H7 (cell line): ENCODE measurements at regions not wholly inside any gene's neighbourhood (a gene's known extent, or its start where the extent isn't known, plus 50 kb on each side); places are given as distances from the start of the nearest gene placed in this dataset.
A peak's percentile ranks its signal among the peaks of the same experiment; 100 is the strongest.

ENCODE experiments used
- DNase-seq: peaks from one replicate; pipeline ENCODE4 v3.0.0; 2012
- H3K27me3 ChIP-seq: 2 replicates; pipeline ENCODE4 v1.6.0; 2011; ENCODE audit warnings: mild to moderate bottlenecking, low read length; ENCODE audit not compliant: control insufficient read depth, insufficient read depth
- H3K36me3 ChIP-seq: replicated peaks from 2 replicates; pipeline ENCODE4 v1.5.1; 2011; ENCODE audit warnings: low read length; ENCODE audit not compliant: control insufficient read depth, insufficient read depth
- H3K4me3 ChIP-seq: 2 replicates; pipeline ENCODE4 v1.5.1; 2011; ENCODE audit warnings: low read depth, mild to moderate bottlenecking, control low read depth, low read length, moderate library complexity; ENCODE audit not compliant: insufficient read depth

- no peaks in the 10 kb centered on the region for H3K36me3 ChIP-seq
These were observed 291.7 kb downstream of the TCF7L2 start for GRCh38 chr10:113241599-113242360.

GRCh38 chr10:113243311-113243710 is 293.3 kb downstream of the TCF7L2 start:
- DNase-seq = no peak
- H3K36me3 ChIP-seq = no peaks in the 10 kb centered on the region
- no peaks in the 10 kb centered on the region for H3K27me3 ChIP-seq
- H3K4me3 ChIP-seq = no peak overlapping the region

More at GRCh38 chr10:113241599-113242360, 291.7 kb downstream of the TCF7L2 start:
- DNase-seq = no peak
- H3K4me3 ChIP-seq = no peak overlapping the region
- no peaks in the 10 kb centered on the region for H3K27me3 ChIP-seq

- H3K36me3 ChIP-seq = no peaks in the 10 kb centered on the region
- no peak for DNase-seq
- no peaks in the 10 kb centered on the region for H3K27me3 ChIP-seq
- no peak overlapping the region for H3K4me3 ChIP-seq
These were observed 294.7 kb downstream of the TCF7L2 start for GRCh38 chr10:113244750-113245149.

- no peaks in the 10 kb centered on the region for H3K27me3 ChIP-seq
- H3K4me3 ChIP-seq = no peak overlapping the region
- DNase-seq = no peak
- no peaks in the 10 kb centered on the region for H3K36me3 ChIP-seq
These were observed 295.2 kb downstream of the TCF7L2 start for GRCh38 chr10:113245286-113245685.

GRCh38 chr10:113247050-113247449 is 297.0 kb downstream of the TCF7L2 start:
- no peaks in the 10 kb centered on the region for H3K27me3 ChIP-seq
- H3K36me3 ChIP-seq = no peaks in the 10 kb centered on the region
- H3K4me3 ChIP-seq = no peak overlapping the region
- no peak for DNase-seq

- peak; percentile 32 for DNase-seq
- H3K4me3 ChIP-seq = no peak overlapping the region
- H3K36me3 ChIP-seq = no peaks in the 10 kb centered on the region
- no peaks in the 10 kb centered on the region for H3K27me3 ChIP-seq
These were observed 299.9 kb upstream of the HABP2 start for GRCh38 chr10:113252650-113253618.

- H3K36me3 ChIP-seq = no peaks in the 10 kb centered on the region
- H3K4me3 ChIP-seq = no peak overlapping the region
- no peak for DNase-seq
- no peaks in the 10 kb centered on the region for H3K27me3 ChIP-seq
These were observed 293.2 kb upstream of the HABP2 start for GRCh38 chr10:113259576-113260226.

GRCh38 chr10:113261161-113261560 is 291.7 kb upstream of the HABP2 start:
- DNase-seq = no peak
- Histone ChIP-seq H3K27me3 (no peaks in the 10 kb centered on the region), H3K36me3 (no peaks in the 10 kb centered on the region), H3K4me3 (no peak overlapping the region)

- Histone ChIP-seq H3K4me3 (no peak overlapping the region), H3K36me3 (no peaks in the 10 kb centered on the region), H3K27me3 (no peaks in the 10 kb centered on the region)
- DNase-seq = no peak
These were observed 291.2 kb upstream of the HABP2 start for GRCh38 chr10:113261611-113262091.

GRCh38 chr10:113263056-113263455 is 289.8 kb upstream of the HABP2 start:
- H3K4me3 ChIP-seq = no peak overlapping the region
- no peaks in the 10 kb centered on the region for H3K36me3 ChIP-seq
- no peak for DNase-seq
- no peaks in the 10 kb centered on the region for H3K27me3 ChIP-seq

- DNase-seq = peak; percentile 57
- Histone ChIP-seq H3K27me3 (no peaks in the 10 kb centered on the region), H3K36me3 (no peaks in the 10 kb centered on the region), H3K4me3 (no peak overlapping the region)
These were observed 288.3 kb upstream of the HABP2 start for GRCh38 chr10:113264333-113265131.

- H3K36me3 ChIP-seq = no peaks in the 10 kb centered on the region
- H3K27me3 ChIP-seq = no peaks in the 10 kb centered on the region
- no peak overlapping the region for H3K4me3 ChIP-seq
- no peak for DNase-seq
These were observed 286.7 kb upstream of the HABP2 start for GRCh38 chr10:113266147-113266546.

GRCh38 chr10:113267619-113268562 is 285.0 kb upstream of the HABP2 start:
- Histone ChIP-seq H3K36me3 (no peaks in the 10 kb centered on the region), H3K27me3 (no peaks in the 10 kb centered on the region), H3K4me3 (no peak overlapping the region)
- DNase-seq = no peak
